ENCODE measurements at regions not wholly inside any gene's neighbourhood (a gene's known extent, or its start where the extent isn't known, plus 50 kb on each side); places are given as distances from the start of the nearest gene placed in this dataset.

- ATAC-seq (ENCODE audit: insufficient number of reproducible peaks, low FRiP score, low read depth): no peak
- Histone ChIP-seq H3K27me3 (replicated peaks; ENCODE audit: insufficient read depth) (no peaks in the 10 kb centered on the region), H3K27ac (no peak overlapping the region), H3K4me3 (no peak overlapping the region), H3K36me3 (no peaks in the 10 kb centered on the region), H3K9me3 (no peaks in the 10 kb centered on the region), H3K4me1 (ENCODE audit: control insufficient read depth in 1 of 2, low read depth in 2 of 2) (no peaks in the 10 kb centered on the region)
- DNase-seq (ENCODE audit: low spot score): no peak
- TF ChIP-seq CTCF (IDR thresholded peaks at IDR 0.05): no peak
Observed at GRCh38 chr2:67018301-67018700, 378.8 kb upstream of the ETAA1 start.

- TF ChIP-seq CTCF (IDR thresholded peaks at IDR 0.05): no peak
- no peak for DNase-seq (ENCODE audit: low spot score)
Observed at GRCh38 chr2:67032076-67032475, 365.1 kb upstream of the ETAA1 start.

DNA sequence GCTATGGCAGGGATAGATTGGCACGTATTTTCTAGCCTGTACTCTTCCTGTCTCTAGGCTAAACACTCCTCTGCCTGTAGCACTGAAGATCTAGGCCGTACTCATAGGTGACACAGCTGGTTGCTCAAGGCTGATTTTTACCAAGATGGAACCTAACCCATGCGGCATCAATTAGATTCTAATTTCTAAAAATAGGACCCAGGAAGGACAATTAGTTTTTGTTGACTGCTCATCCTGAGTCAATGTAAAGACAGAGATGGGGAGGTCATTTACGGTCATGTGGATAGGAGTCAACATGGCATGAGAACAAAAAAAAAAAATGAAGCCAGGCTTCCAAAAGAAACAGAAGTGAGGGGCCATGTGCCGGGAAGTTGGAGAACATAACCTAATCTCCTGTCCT lies 360.7 kb upstream of the ETAA1 start:
- Histone ChIP-seq H3K4me3 (no peak overlapping the region), H3K27me3 (replicated peaks; ENCODE audit: insufficient read depth) (no peaks in the 10 kb centered on the region), H3K9me3 (no peaks in the 10 kb centered on the region), H3K4me1 (ENCODE audit: control insufficient read depth in 1 of 2, low read depth in 2 of 2) (no peaks in the 10 kb centered on the region), H3K36me3 (no peaks in the 10 kb centered on the region), H3K27ac (no peak overlapping the region)
- DNase-seq (ENCODE audit: low spot score): no peak
- no peak for TF ChIP-seq CTCF (IDR thresholded peaks at IDR 0.05)
- ATAC-seq (ENCODE audit: insufficient number of reproducible peaks, low FRiP score, low read depth): no peak

More at GRCh38 chr2:67032076-67032475, 365.1 kb upstream of the ETAA1 start:
- Histone ChIP-seq H3K36me3 (no peaks in the 10 kb centered on the region), H3K27me3 (replicated peaks; ENCODE audit: insufficient read depth) (no peaks in the 10 kb centered on the region), H3K9me3 (no peaks in the 10 kb centered on the region), H3K27ac (no peak overlapping the region), H3K4me3 (no peak overlapping the region), H3K4me1 (ENCODE audit: control insufficient read depth in 1 of 2, low read depth in 2 of 2) (no peaks in the 10 kb centered on the region)
- no peak for ATAC-seq (ENCODE audit: insufficient number of reproducible peaks, low FRiP score, low read depth)

DNA sequence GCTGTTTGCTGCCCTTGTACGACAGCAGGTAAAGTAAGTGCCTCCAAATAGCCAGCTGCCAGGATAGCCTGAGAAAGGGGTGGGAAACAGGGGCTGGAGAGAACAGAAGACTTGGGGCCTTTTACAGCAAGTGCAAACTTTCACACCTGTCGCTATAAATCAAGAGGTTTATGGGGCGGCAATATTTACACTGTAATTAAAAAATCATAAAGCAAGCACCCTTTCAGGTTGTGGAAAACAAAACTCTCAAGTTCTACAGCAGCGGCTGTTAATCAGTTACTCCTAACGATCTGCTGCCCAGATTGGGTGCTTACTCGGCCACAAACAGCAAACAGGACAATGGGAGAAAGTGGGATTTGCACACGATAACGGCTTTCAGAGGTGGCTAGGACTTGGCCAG lies 359.5 kb upstream of the ETAA1 start:
- ATAC-seq (ENCODE audit: insufficient number of reproducible peaks, low FRiP score, low read depth) (no peak), DNase-seq (ENCODE audit: low spot score) (no peak)
- Histone ChIP-seq H3K27me3 (replicated peaks; ENCODE audit: insufficient read depth) (no peaks in the 10 kb centered on the region), H3K9me3 (no peaks in the 10 kb centered on the region), H3K36me3 (no peaks in the 10 kb centered on the region), H3K4me1 (ENCODE audit: control insufficient read depth in 1 of 2, low read depth in 2 of 2) (no peaks in the 10 kb centered on the region), H3K27ac (no peak overlapping the region), H3K4me3 (no peak overlapping the region)
- TF ChIP-seq CTCF (IDR thresholded peaks at IDR 0.05): no peak

GRCh38 chr2:67038195-67038594 lies 358.9 kb upstream of the ETAA1 start:
- Histone ChIP-seq H3K9me3 (no peaks in the 10 kb centered on the region), H3K27me3 (replicated peaks; ENCODE audit: insufficient read depth) (no peaks in the 10 kb centered on the region), H3K36me3 (no peaks in the 10 kb centered on the region), H3K4me1 (ENCODE audit: control insufficient read depth in 1 of 2, low read depth in 2 of 2) (no peaks in the 10 kb centered on the region), H3K27ac (no peak overlapping the region), H3K4me3 (no peak overlapping the region)
- ATAC-seq (ENCODE audit: insufficient number of reproducible peaks, low FRiP score, low read depth): no peak
- no peak for TF ChIP-seq CTCF (IDR thresholded peaks at IDR 0.05)
- DNase-seq (ENCODE audit: low spot score): no peak
